SK-N-SH treated with all-trans-retinoic acid at 6 μM for 48 hours (cell line): ENCODE measurements at regions not wholly inside any gene's neighbourhood (a gene's known extent, or its start where the extent isn't known, plus 50 kb on each side); places are given as distances from the start of the nearest gene placed in this dataset.

ENCODE experiments used
- ATAC-seq: fragments of 200-7000 bp; cut with Tn5 transposase; 3 replicates; pipeline ENCODE4 v1.9.1; 2020; ENCODE audit warnings: mild to moderate bottlenecking, moderate library complexity
- ARNTL ChIP-seq: fragments of 450-650 bp; formaldehyde crosslinking; IDR thresholded peaks from 2 replicates; pipeline ENCODE4 v1.5.0; 2020; ENCODE audit warnings: low read depth, mild to moderate bottlenecking, moderate library complexity, borderline replicate concordance
- BACH2 ChIP-seq: fragments of 250-450 bp; sonication (Bioruptor Pico); IDR thresholded peaks from 2 replicates; pipeline ENCODE4 v1.9.0; 2021; ENCODE audit warnings: mild to moderate bottlenecking, borderline replicate concordance
- CSDC2 ChIP-seq: fragments of 250-450 bp; sonication (Bioruptor Pico); IDR thresholded peaks from 2 replicates; pipeline ENCODE4 v1.5.0; 2020; ENCODE audit warnings: mild to moderate bottlenecking, moderate library complexity
- ESRRG ChIP-seq: fragments of 250-450 bp; sonication (Bioruptor Pico); IDR thresholded peaks from 2 replicates; pipeline ENCODE4 v1.6.1; 2021; ENCODE audit warnings: mild to moderate bottlenecking
- GLIS3 ChIP-seq: fragments of 250-450 bp; sonication (Bioruptor Pico); IDR thresholded peaks from 2 replicates; pipeline ENCODE4 v1.5.0; 2020; ENCODE audit warnings: mild to moderate bottlenecking, moderate library complexity
- ISL1 ChIP-seq: fragments of 250-450 bp; sonication (Bioruptor Pico); IDR thresholded peaks from 2 replicates; pipeline ENCODE4 v2.1.2; 2022; ENCODE audit warnings: mild to moderate bottlenecking, moderate library complexity
- PPARA ChIP-seq: fragments of 250-450 bp; sonication (Bioruptor Pico); IDR thresholded peaks from 2 replicates; pipeline ENCODE4 v1.5.0; 2020; ENCODE audit warnings: mild to moderate bottlenecking, borderline replicate concordance
- RARB ChIP-seq: fragments of 250-450 bp; sonication (Bioruptor Pico); IDR thresholded peaks from 2 replicates; pipeline ENCODE4 v1.8.0; 2021; ENCODE audit warnings: mild to moderate bottlenecking, moderate library complexity
- SNAI2 ChIP-seq: fragments of 250-450 bp; sonication (Bioruptor Pico); IDR thresholded peaks from 2 replicates; pipeline ENCODE4 v1.5.0; 2020; ENCODE audit warnings: mild to moderate bottlenecking, moderate library complexity
- TCF4 ChIP-seq: fragments of 250-450 bp; sonication (Bioruptor Pico); IDR thresholded peaks from 2 replicates; pipeline ENCODE4 v1.8.0; 2021; ENCODE audit warnings: mild to moderate bottlenecking, moderate library complexity, borderline replicate concordance
- TOX ChIP-seq: fragments of 250-450 bp; sonication (Bioruptor Pico); IDR thresholded peaks from 2 replicates; pipeline ENCODE4 v1.8.0; 2021; ENCODE audit warnings: mild to moderate bottlenecking, moderate library complexity, borderline replicate concordance
- ZC3H10 ChIP-seq: fragments of 250-450 bp; sonication (Bioruptor Pico); IDR thresholded peaks from 2 replicates; pipeline ENCODE4 v1.5.1; 2021; ENCODE audit warnings: mild to moderate bottlenecking, moderate library complexity
- ZFP3 ChIP-seq: fragments of 250-450 bp; sonication (Bioruptor Pico); IDR thresholded peaks from 2 replicates; pipeline ENCODE4 v1.5.0; 2020; ENCODE audit warnings: mild to moderate bottlenecking, moderate library complexity
- ZFP30 ChIP-seq: fragments of 450-650 bp; formaldehyde crosslinking; IDR thresholded peaks from 2 replicates; pipeline ENCODE4 v1.5.0; 2022; ENCODE audit warnings: mild to moderate bottlenecking, moderate library complexity
- ZNF565 ChIP-seq: fragments of 450-650 bp; formaldehyde crosslinking; conservative IDR thresholded peaks from 2 replicates; pipeline ENCODE4 v1.5.0; 2020; ENCODE audit warnings: low read depth, mild to moderate bottlenecking, moderate library complexity
- ZNF70 ChIP-seq: fragments of 450-650 bp; formaldehyde crosslinking; IDR thresholded peaks from 2 replicates; pipeline ENCODE4 v1.5.0; 2020; ENCODE audit warnings: mild to moderate bottlenecking, moderate library complexity
- ZNF8 ChIP-seq: fragments of 450-650 bp; formaldehyde crosslinking; IDR thresholded peaks from 2 replicates; pipeline ENCODE4 v1.5.0; 2020; ENCODE audit warnings: mild to moderate bottlenecking, moderate library complexity
- TF ChIP-seq, protein P1 (sequence below): fragments of 250-450 bp; sonication (Bioruptor Pico); IDR thresholded peaks from 2 replicates; pipeline ENCODE4 v1.5.1; 2020; ENCODE audit warnings: low read depth, mild to moderate bottlenecking, moderate library complexity
- TF ChIP-seq, protein P2 (sequence below): fragments of 250-450 bp; sonication (Bioruptor Pico); IDR thresholded peaks from 2 replicates; pipeline ENCODE4 v1.5.1; 2021; ENCODE audit warnings: mild to moderate bottlenecking, moderate library complexity
- TF ChIP-seq, protein P3 (sequence below): fragments of 250-450 bp; sonication (Bioruptor Pico); IDR thresholded peaks from 2 replicates; pipeline ENCODE4 v1.8.0; 2021; ENCODE audit warnings: low read depth, mild to moderate bottlenecking, moderate library complexity, borderline replicate concordance
- TF ChIP-seq, protein P4 (sequence below): fragments of 250-450 bp; sonication (Bioruptor Pico); IDR thresholded peaks from 2 replicates; pipeline ENCODE4 v1.8.0; 2020; ENCODE audit warnings: mild to moderate bottlenecking, moderate library complexity, borderline replicate concordance
- TF ChIP-seq, protein P5 (sequence below): fragments of 250-450 bp; sonication (Bioruptor Pico); IDR thresholded peaks from 2 replicates; pipeline ENCODE4 v1.5.0; 2020; ENCODE audit warnings: mild to moderate bottlenecking, moderate library complexity

DNA sequence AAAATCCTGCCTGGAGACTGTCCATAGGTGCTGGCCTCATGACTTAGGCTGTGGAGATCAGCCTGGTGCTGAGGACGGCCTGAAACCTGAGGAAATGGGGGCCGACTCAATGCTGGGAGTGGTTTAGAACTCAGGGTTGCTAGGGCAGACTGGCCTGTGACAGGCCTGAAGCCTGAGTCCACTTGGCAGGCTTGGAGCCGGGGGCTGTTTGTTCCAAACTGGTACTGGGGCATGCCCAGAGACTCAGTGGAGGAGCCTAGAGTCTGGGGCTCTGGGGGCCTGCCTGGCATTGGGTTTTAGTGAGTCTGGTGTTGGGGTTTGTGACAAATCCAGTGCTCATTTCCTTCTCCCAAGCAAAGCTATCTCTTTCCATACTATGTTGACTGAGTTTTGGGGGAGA is 489.7 kb upstream of the CNKSR2 start:
- TF ChIP-seq TOX (CRISPR knock-in tag): no peak
- no peak for TF ChIP-seq GLIS3 (CRISPR knock-in tag)
- TF ChIP-seq, protein P1, sequence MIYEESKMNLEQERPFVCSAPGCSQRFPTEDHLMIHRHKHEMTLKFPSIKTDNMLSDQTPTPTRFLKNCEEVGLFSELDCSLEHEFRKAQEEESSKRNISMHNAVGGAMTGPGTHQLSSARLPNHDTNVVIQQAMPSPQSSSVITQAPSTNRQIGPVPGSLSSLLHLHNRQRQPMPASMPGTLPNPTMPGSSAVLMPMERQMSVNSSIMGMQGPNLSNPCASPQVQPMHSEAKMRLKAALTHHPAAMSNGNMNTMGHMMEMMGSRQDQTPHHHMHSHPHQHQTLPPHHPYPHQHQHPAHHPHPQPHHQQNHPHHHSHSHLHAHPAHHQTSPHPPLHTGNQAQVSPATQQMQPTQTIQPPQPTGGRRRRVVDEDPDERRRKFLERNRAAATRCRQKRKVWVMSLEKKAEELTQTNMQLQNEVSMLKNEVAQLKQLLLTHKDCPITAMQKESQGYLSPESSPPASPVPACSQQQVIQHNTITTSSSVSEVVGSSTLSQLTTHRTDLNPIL (CRISPR knock-in tag): no peak
- no peak for TF ChIP-seq CSDC2
- TF ChIP-seq SNAI2: no peak
- TF ChIP-seq, protein P2, sequence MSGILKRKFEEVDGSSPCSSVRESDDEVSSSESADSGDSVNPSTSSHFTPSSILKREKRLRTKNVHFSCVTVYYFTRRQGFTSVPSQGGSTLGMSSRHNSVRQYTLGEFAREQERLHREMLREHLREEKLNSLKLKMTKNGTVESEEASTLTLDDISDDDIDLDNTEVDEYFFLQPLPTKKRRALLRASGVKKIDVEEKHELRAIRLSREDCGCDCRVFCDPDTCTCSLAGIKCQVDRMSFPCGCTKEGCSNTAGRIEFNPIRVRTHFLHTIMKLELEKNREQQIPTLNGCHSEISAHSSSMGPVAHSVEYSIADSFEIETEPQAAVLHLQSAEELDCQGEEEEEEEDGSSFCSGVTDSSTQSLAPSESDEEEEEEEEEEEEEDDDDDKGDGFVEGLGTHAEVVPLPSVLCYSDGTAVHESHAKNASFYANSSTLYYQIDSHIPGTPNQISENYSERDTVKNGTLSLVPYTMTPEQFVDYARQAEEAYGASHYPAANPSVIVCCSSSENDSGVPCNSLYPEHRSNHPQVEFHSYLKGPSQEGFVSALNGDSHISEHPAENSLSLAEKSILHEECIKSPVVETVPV: no peak
- TF ChIP-seq ZNF8 (CRISPR knock-in tag): no peak
- TF ChIP-seq ZC3H10 (CRISPR knock-in tag): no peak
- no peak for TF ChIP-seq ESRRG (CRISPR knock-in tag)
- no peak for TF ChIP-seq ZFP30
- ATAC-seq: no peak

DNA sequence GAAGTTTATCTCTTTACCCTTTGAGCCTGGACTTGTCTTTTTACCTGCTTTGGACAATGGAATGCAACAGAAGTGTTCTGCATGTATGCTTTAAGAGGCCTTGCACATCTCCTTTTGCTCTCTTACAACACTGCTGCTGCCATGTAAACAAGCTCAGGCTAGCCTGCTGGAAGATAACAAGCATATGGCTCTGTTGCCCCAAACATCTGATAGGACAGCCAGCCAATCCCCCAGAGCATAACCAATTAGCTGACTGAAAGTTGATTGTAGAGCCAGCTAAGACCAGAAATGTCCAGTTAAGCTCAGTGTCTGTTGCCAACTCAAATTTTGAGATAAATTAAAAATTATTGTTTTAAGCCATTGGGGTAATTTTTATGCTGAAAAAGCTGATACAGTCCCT is 510.6 kb upstream of the CNKSR2 start:
- TF ChIP-seq ISL1 (CRISPR knock-in tag) (no peak), ZNF70 (CRISPR knock-in tag) (no peak), CSDC2 (no peak), ZNF8 (CRISPR knock-in tag) (no peak), TOX (CRISPR knock-in tag) (no peak), RARB (CRISPR knock-in tag) (no peak), ZFP30 (no peak), ARNTL (CRISPR knock-in tag) (no peak), TCF4 (CRISPR knock-in tag) (no peak), ZFP3 (no peak), ZNF565 (CRISPR knock-in tag) (no peak)
- ATAC-seq: no peak

DNA sequence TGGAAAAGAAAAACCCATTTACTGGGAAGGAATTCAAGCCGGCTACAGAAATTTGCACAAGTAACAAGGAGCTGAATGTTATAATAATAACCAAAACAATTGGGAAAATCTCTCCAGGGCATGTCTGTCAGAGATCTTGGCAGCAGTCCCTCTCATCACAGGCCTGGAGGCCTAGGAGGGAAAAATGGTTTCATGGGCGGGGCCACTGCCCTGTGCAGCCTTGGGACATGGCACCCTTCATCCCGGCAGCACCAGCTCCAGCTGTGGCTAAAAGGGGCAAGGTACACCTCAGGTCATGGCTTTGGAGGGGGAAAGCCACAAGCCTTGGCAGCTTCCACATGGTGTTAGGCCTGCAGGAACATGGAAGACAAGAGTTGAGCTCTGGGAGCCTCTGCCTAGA is 513.1 kb upstream of the CNKSR2 start:
- no peak for ATAC-seq
- TF ChIP-seq TOX (CRISPR knock-in tag): no peak
- TF ChIP-seq SNAI2: no peak
- TF ChIP-seq PPARA (CRISPR knock-in tag): no peak
- TF ChIP-seq, all 23 proteins: peak for 0

DNA sequence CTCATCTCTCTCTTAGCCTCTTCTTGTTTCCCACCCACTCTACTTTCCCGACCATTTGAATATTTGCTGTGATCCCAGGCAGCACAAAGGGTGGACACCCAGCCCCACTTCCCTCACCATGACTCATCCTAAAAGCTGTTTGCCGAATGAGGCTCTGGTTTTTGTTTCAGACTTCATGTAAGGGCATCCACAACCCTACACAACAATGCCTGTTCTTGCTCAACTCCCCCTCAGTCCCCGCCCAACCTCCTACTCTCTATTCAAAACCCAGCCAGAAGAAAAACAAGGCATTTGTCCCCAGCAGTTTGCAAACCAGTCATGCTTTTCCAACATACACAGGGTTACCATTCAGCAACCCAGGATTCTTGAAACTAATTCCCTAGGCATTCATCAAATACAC is 516.5 kb upstream of the CNKSR2 start:
- ATAC-seq: no peak
- TF ChIP-seq, protein P2: no peak
- TF ChIP-seq GLIS3 (CRISPR knock-in tag) (no peak), ESRRG (CRISPR knock-in tag) (no peak), ZFP3 (no peak), RARB (CRISPR knock-in tag) (no peak), ISL1 (CRISPR knock-in tag) (no peak), CSDC2 (no peak), ZNF565 (CRISPR knock-in tag) (no peak), ZFP30 (no peak), BACH2 (no peak), SNAI2 (no peak), ZC3H10 (CRISPR knock-in tag) (no peak), TOX (CRISPR knock-in tag) (no peak), PPARA (CRISPR knock-in tag) (no peak), ZNF8 (CRISPR knock-in tag) (no peak)
- TF ChIP-seq, protein P3, sequence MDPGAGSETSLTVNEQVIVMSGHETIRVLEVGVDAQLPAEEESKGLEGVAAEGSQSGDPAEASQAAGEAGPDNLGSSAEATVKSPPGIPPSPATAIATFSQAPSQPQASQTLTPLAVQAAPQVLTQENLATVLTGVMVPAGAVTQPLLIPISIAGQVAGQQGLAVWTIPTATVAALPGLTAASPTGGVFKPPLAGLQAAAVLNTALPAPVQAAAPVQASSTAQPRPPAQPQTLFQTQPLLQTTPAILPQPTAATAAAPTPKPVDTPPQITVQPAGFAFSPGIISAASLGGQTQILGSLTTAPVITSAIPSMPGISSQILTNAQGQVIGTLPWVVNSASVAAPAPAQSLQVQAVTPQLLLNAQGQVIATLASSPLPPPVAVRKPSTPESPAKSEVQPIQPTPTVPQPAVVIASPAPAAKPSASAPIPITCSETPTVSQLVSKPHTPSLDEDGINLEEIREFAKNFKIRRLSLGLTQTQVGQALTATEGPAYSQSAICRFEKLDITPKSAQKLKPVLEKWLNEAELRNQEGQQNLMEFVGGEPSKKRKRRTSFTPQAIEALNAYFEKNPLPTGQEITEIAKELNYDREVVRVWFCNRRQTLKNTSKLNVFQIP (CRISPR knock-in tag): no peak
- TF ChIP-seq, protein P1 (CRISPR knock-in tag): no peak
- TF ChIP-seq, protein P4, sequence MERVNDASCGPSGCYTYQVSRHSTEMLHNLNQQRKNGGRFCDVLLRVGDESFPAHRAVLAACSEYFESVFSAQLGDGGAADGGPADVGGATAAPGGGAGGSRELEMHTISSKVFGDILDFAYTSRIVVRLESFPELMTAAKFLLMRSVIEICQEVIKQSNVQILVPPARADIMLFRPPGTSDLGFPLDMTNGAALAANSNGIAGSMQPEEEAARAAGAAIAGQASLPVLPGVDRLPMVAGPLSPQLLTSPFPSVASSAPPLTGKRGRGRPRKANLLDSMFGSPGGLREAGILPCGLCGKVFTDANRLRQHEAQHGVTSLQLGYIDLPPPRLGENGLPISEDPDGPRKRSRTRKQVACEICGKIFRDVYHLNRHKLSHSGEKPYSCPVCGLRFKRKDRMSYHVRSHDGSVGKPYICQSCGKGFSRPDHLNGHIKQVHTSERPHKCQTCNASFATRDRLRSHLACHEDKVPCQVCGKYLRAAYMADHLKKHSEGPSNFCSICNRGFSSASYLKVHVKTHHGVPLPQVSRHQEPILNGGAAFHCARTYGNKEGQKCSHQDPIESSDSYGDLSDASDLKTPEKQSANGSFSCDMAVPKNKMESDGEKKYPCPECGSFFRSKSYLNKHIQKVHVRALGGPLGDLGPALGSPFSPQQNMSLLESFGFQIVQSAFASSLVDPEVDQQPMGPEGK (CRISPR knock-in tag): no peak
- TF ChIP-seq, protein P5, sequence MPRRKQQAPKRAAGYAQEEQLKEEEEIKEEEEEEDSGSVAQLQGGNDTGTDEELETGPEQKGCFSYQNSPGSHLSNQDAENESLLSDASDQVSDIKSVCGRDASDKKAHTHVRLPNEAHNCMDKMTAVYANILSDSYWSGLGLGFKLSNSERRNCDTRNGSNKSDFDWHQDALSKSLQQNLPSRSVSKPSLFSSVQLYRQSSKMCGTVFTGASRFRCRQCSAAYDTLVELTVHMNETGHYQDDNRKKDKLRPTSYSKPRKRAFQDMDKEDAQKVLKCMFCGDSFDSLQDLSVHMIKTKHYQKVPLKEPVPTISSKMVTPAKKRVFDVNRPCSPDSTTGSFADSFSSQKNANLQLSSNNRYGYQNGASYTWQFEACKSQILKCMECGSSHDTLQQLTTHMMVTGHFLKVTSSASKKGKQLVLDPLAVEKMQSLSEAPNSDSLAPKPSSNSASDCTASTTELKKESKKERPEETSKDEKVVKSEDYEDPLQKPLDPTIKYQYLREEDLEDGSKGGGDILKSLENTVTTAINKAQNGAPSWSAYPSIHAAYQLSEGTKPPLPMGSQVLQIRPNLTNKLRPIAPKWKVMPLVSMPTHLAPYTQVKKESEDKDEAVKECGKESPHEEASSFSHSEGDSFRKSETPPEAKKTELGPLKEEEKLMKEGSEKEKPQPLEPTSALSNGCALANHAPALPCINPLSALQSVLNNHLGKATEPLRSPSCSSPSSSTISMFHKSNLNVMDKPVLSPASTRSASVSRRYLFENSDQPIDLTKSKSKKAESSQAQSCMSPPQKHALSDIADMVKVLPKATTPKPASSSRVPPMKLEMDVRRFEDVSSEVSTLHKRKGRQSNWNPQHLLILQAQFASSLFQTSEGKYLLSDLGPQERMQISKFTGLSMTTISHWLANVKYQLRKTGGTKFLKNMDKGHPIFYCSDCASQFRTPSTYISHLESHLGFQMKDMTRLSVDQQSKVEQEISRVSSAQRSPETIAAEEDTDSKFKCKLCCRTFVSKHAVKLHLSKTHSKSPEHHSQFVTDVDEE (CRISPR knock-in tag): no peak
